ENCODE measurements at regions not wholly inside any gene's neighbourhood (a gene's known extent, or its start where the extent isn't known, plus 50 kb on each side); places are given as distances from the start of the nearest gene placed in this dataset. TPM values are rescaled to one million over a fixed set of nuclear protein-coding genes. Genes with fewer than 3 reads are reported as not detected.

Small RNAs in the stretch of these regions (microRNA-seq; reads per million reads assigned to microRNA genes)
- gene MIR1302-4 (ENCODE audit: borderline microRNAs expressed), result not detected

Small RNAs in the stretch of these regions (small RNA-seq; reads per million reads assigned to genes)
- not detected for gene MIR1302-4

All from K562 (cell line).